Kidney (tissue), 13 donors: ENCODE measurements at regions not wholly inside any gene's neighbourhood (a gene's known extent, or its start where the extent isn't known, plus 50 kb on each side); places are given as distances from the start of the nearest gene placed in this dataset.

Experiments
- DNase-seq, 5 donors: peaks; one replicate each; pipeline ENCODE4 v3.0.0-alpha.2; 2013 to 2020
- FAIRE-seq: peaks from 2 replicates; lab custom pipeline; 2012; peaks lifted over from hg19 to GRCh38; lab: Jason Lieb, UNC
- H3K27ac ChIP-seq, 2 donors: one replicate each; pipeline ENCODE4 v1.7.0; 2013; ENCODE audit warnings: low read depth in 2 of 2, low read length in 2 of 2, inconsistent platforms in 1 of 2
- H3K27me3 ChIP-seq: one replicate; pipeline ENCODE4 v1.7.1; 2013; ENCODE audit warnings: low read length, inconsistent platforms; ENCODE audit not compliant: control insufficient read depth, insufficient read depth
- H3K36me3 ChIP-seq, 3 donors: one replicate each; pipeline versions ENCODE4 v1.7.0 to v1.7.1; 2013; ENCODE audit warnings: low read length in 3 of 3, control low read depth in 1 of 3, inconsistent platforms in 1 of 3; ENCODE audit not compliant: insufficient read depth in 3 of 3, control insufficient read depth in 2 of 3
- H3K4me1 ChIP-seq, 3 donors: one replicate each; pipeline versions ENCODE4 v1.7.0 to v1.7.1; 2013; ENCODE audit warnings: low read length in 3 of 3, inconsistent platforms in 1 of 3, low read depth in 1 of 3; ENCODE audit not compliant: control insufficient read depth in 2 of 3, insufficient read depth in 2 of 3
- H3K4me3 ChIP-seq, 3 donors: one replicate each; pipeline versions ENCODE4 v1.7.0 to v1.8.1; 2013; ENCODE audit warnings: low read length in 3 of 3, control low read depth in 1 of 3, inconsistent platforms in 1 of 3
- H3K9ac ChIP-seq, 3 donors: one replicate each; pipeline versions ENCODE4 v1.7.0 to v1.7.1; 2013; ENCODE audit warnings: low read length in 3 of 3, control low read depth in 1 of 3, inconsistent platforms in 1 of 3
- H3K9me3 ChIP-seq, 3 donors: one replicate each; pipeline versions ENCODE4 v1.7.0 to v1.7.1; 2013; ENCODE audit warnings: low read length in 3 of 3, control low read depth in 1 of 3, inconsistent platforms in 1 of 3; ENCODE audit not compliant: control insufficient read depth in 2 of 3, insufficient read depth in 1 of 3
- CTCF ChIP-seq: IDR thresholded peaks from 3 replicates; pipeline ENCODE4 v1.5.1; 2012; ENCODE audit warnings: mild to moderate bottlenecking, moderate library complexity, borderline replicate concordance; ENCODE audit not compliant: insufficient read depth; ENCODE audit errors: extremely low read depth
- intact Hi-C: fragments of 100-400 bp; cut with DNase I; formaldehyde crosslinking; loops from one replicate; pipeline ENCODE4 v1.11.1; 2022
- donor health status: control.
- donor health status: control.
- donor health status: control.
- donor health status: control.
- donor health status: control.
- donor health status: DM: yes; HTN: yes; CAD: no.
- donor health status: Normal renal cell carcinoma (clear cell type).

- no peak overlapping the region for H3K4me3 ChIP-seq
- no peak overlapping the region for H3K9ac ChIP-seq
- H3K36me3 ChIP-seq = no peaks in the 10 kb centered on the region
- no peaks in the 10 kb centered on the region for H3K4me1 ChIP-seq
- H3K27me3 ChIP-seq = no peaks in the 10 kb centered on the region
- TF ChIP-seq CTCF = no peak
- no peak for FAIRE-seq
- no peak overlapping the region for H3K27ac ChIP-seq
- peaks cover 0 to 3% (median 0%) of the 10 kb centered on the region in 3 donors for H3K9me3 ChIP-seq
- intact Hi-C loops = no loop called here
- no peak for DNase-seq
These were observed 342.1 kb upstream of the CCDC54 start for GRCh38 chr3:107035176-107035575.

- Histone ChIP-seq H3K9ac (no peak overlapping the region), H3K4me1 (no peaks in the 10 kb centered on the region), H3K9me3 (no peaks in the 10 kb centered on the region), H3K36me3 (no peaks in the 10 kb centered on the region), H3K4me3 (no peak overlapping the region), H3K27me3 (no peaks in the 10 kb centered on the region), H3K27ac (no peak overlapping the region)
- DNase-seq (no peak), FAIRE-seq (no peak)
- no peak for TF ChIP-seq CTCF
- intact Hi-C loops = no loop called here
These were observed 332.6 kb upstream of the CCDC54 start for GRCh38 chr3:107044677-107045076.

GRCh38 chr3:107045791-107046190 lies 331.4 kb upstream of the CCDC54 start:
- Histone ChIP-seq H3K9ac (no peak overlapping the region), H3K36me3 (no peaks in the 10 kb centered on the region), H3K4me3 (no peak overlapping the region), H3K4me1 (no peaks in the 10 kb centered on the region), H3K9me3 (no peaks in the 10 kb centered on the region), H3K27me3 (no peaks in the 10 kb centered on the region), H3K27ac (no peak overlapping the region)
- no peak for TF ChIP-seq CTCF
- DNase-seq = no peak
- FAIRE-seq = no peak
- intact Hi-C loops = no loop called here

- DNase-seq = peak in 1 of 5 donors; percentile 13
- TF ChIP-seq CTCF = no peak
- H3K36me3 ChIP-seq = no peaks in the 10 kb centered on the region
- no peaks in the 10 kb centered on the region for H3K4me1 ChIP-seq
- H3K27me3 ChIP-seq = no peaks in the 10 kb centered on the region
- FAIRE-seq = no peak
- H3K4me3 ChIP-seq = no peak overlapping the region
- no peak overlapping the region for H3K27ac ChIP-seq
- no peak overlapping the region for H3K9ac ChIP-seq
- intact Hi-C loops = no loop called here
- H3K9me3 ChIP-seq = no peaks in the 10 kb centered on the region
These were observed 321.9 kb upstream of the CCDC54 start for GRCh38 chr3:107055181-107055942.
